Endothelial cell of umbilical vein (primary cell): ENCODE measurements at regions not wholly inside any gene's neighbourhood (a gene's known extent, or its start where the extent isn't known, plus 50 kb on each side); places are given as distances from the start of the nearest gene placed in this dataset.

Experiments used
- BruUV-seq: library from RNA; stranded (reverse); fragments of 400-500 nt; replicated peaks from 2 replicates; lab custom pipeline; 2021; lab: Mats Ljungman, UMichigan
- CTCF ChIA-PET: fragments of 300-600, 350-600 bp; sonication (Branson Sonifier 250); formaldehyde crosslinking; loops from one replicate; lab custom pipeline; 2021; ENCODE audit warnings: antibody characterized with exemption, inconsistent platforms; lab: Charles Lee
- POLR2A ChIA-PET: fragments of 300-600, 350-600 bp; sonication (Branson Sonifier 250); formaldehyde crosslinking; loops from one replicate; lab custom pipeline; 2021; ENCODE audit warnings: antibody characterized with exemption, inconsistent platforms; lab: Charles Lee
- DNase-seq: peaks from one replicate; pipeline ENCODE4 v3.0.0-alpha.2; 2011; ENCODE audit warnings: low read depth, low spot score
- FAIRE-seq: peaks from 2 replicates; lab custom pipeline; 2011; peaks lifted over from hg19 to GRCh38; lab: Jason Lieb, UNC
- H2AFZ ChIP-seq: 2 replicates; pipeline ENCODE4 v1.6.0; 2012; ENCODE audit warnings: low read depth, low read length, control low read depth, inconsistent platforms
- H3K27ac ChIP-seq: 2 replicates; pipeline ENCODE4 v1.5.1; 2011; ENCODE audit warnings: low read depth, mild to moderate bottlenecking, control low read depth, low read length, moderate library complexity; ENCODE audit not compliant: insufficient read depth
- H3K27me3 ChIP-seq, 2 experiments: 2 replicates each; pipeline versions ENCODE4 v1.6.0 to v1.6.1; 2011; ENCODE audit warnings: low read length in 2 of 2, mixed read lengths in 1 of 2; ENCODE audit not compliant: control insufficient read depth in 2 of 2, insufficient read depth in 2 of 2
- H3K36me3 ChIP-seq, 2 experiments: 2 replicates in 1 of 2; 3 replicates in 1 of 2; pipeline ENCODE4 v1.5.1; 2011; ENCODE audit warnings: low read length in 2 of 2, mild to moderate bottlenecking in 1 of 2, moderate library complexity in 1 of 2; ENCODE audit not compliant: control insufficient read depth in 2 of 2, insufficient read depth in 2 of 2; ENCODE audit errors: extremely low read depth in 1 of 2
- H3K4me1 ChIP-seq: 3 replicates; pipeline ENCODE4 v1.5.1; 2011; ENCODE audit warnings: mild to moderate bottlenecking, low read length; ENCODE audit not compliant: control insufficient read depth, insufficient read depth; ENCODE audit errors: extremely low read depth
- H3K4me2 ChIP-seq: 2 replicates; pipeline ENCODE4 v1.6.1; 2011; ENCODE audit warnings: low read length, control low read depth, mixed read lengths; ENCODE audit not compliant: insufficient read depth
- H3K4me3 ChIP-seq, 3 experiments: fragments of 200-600 bp in 1 of 3; sonication (generic), shearing (Covaris generic) in 1 of 3; replicated peaks in 1 of 3; 2 replicates each; pipeline ENCODE4 v1.5.1; 2011 to 2016; ENCODE audit warnings: control low read depth in 3 of 3, low read length in 3 of 3, mild to moderate bottlenecking in 2 of 3, inconsistent platforms in 1 of 3, low read depth in 1 of 3, moderate library complexity in 1 of 3; ENCODE audit not compliant: insufficient read depth in 1 of 3
- H3K79me2 ChIP-seq: 2 replicates; pipeline ENCODE4 v1.6.0; 2012; ENCODE audit warnings: low read length, inconsistent platforms; ENCODE audit not compliant: control insufficient read depth, insufficient read depth
- H3K9ac ChIP-seq: replicated peaks from 2 replicates; pipeline ENCODE3; 2011; ENCODE audit warnings: low read length, control low read depth; ENCODE audit not compliant: insufficient read depth; ENCODE audit errors: extremely low read depth
- H3K9me1 ChIP-seq: replicated peaks from 3 replicates; pipeline ENCODE4 v1.6.0; 2011; ENCODE audit warnings: mild to moderate bottlenecking, low read length; ENCODE audit not compliant: control insufficient read depth, insufficient read depth; ENCODE audit errors: extremely low read depth
- H3K9me3 ChIP-seq: replicated peaks from 2 replicates; pipeline ENCODE4 v1.5.1; 2012; ENCODE audit warnings: low read length, inconsistent platforms; ENCODE audit not compliant: control insufficient read depth, insufficient read depth
- H4K20me1 ChIP-seq: replicated peaks from 2 replicates; pipeline ENCODE3; 2011; ENCODE audit warnings: mild to moderate bottlenecking, low read length; ENCODE audit not compliant: control insufficient read depth, insufficient read depth; ENCODE audit errors: extremely low read depth
- CTCF ChIP-seq, 2 donors: IDR thresholded peaks; 1 replicate in 1 of 2; 2 replicates in 1 of 2; pipeline ENCODE4 v1.5.1; 2011; ENCODE audit warnings: low read length in 2 of 2, mild to moderate bottlenecking in 2 of 2, moderate library complexity in 2 of 2, control low read depth in 1 of 2, inconsistent platforms in 1 of 2, low read depth in 1 of 2; ENCODE audit not compliant: insufficient read depth in 1 of 2; ENCODE audit errors: extremely low read depth in 1 of 2
- EZH2 ChIP-seq: IDR thresholded peaks from 2 replicates; pipeline ENCODE4 v1.6.1; 2012; ENCODE audit warnings: borderline replicate concordance, low read depth, mild to moderate bottlenecking, moderate library complexity, low read length, inconsistent platforms; ENCODE audit not compliant: severe bottlenecking
- FOS ChIP-seq: IDR thresholded peaks from 2 replicates; pipeline ENCODE4 v1.6.1; 2011; ENCODE audit warnings: mild to moderate bottlenecking, low read length, moderate library complexity, borderline replicate concordance; ENCODE audit not compliant: insufficient read depth
- GATA2 ChIP-seq: IDR thresholded peaks from 2 replicates; pipeline ENCODE4 v1.7.0; 2011; ENCODE audit warnings: low read depth, mild to moderate bottlenecking, moderate library complexity, mixed read lengths, low read length; ENCODE audit not compliant: insufficient read length, insufficient read depth
- JUN ChIP-seq: IDR thresholded peaks from 2 replicates; pipeline ENCODE4 v1.6.1; 2011; ENCODE audit warnings: borderline replicate concordance, low read depth; ENCODE audit not compliant: insufficient read length, insufficient read depth
- MAX ChIP-seq: IDR thresholded peaks from 2 replicates; pipeline ENCODE4 v1.6.1; 2011; ENCODE audit not compliant: insufficient read depth, insufficient read length
- MYC ChIP-seq: IDR thresholded peaks from one replicate; pipeline ENCODE4 v1.6.1; 2011; ENCODE audit warnings: mild to moderate bottlenecking, low read depth, low read length
- POLR2A ChIP-seq: IDR thresholded peaks from 2 replicates; pipeline ENCODE4 v1.6.1; 2012; ENCODE audit warnings: low read depth, mild to moderate bottlenecking, control low read depth, low read length
- POLR2AphosphoS5 ChIP-seq: IDR thresholded peaks from 2 replicates; pipeline ENCODE4 v1.6.1; 2012; ENCODE audit warnings: low read depth, mild to moderate bottlenecking, control low read depth, low read length, moderate library complexity; ENCODE audit not compliant: insufficient read depth
- dilution Hi-C: fragments of 300-500 bp; cut with MboI; formaldehyde crosslinking; loops from one replicate; pipeline ENCODE4 v1.15.0; 2019; ENCODE audit warnings: low sequenced_read_pairs; ENCODE audit not compliant: extremely low pct_ligation_motif_present
- intact Hi-C: fragments of 100-400 bp; cut with micrococcal nuclease; formaldehyde crosslinking; loops from one replicate; pipeline ENCODE4 v1.10.0; 2022

GRCh38 chr1:69455718-69456117 lies 112.0 kb upstream of the LRRC7 start:
- Histone ChIP-seq H3K9me1 (no peaks in the 10 kb centered on the region), H3K4me1 (no peaks in the 10 kb centered on the region), H2AFZ (no peak overlapping the region), H3K9me3 (no peaks in the 10 kb centered on the region), H4K20me1 (no peaks in the 10 kb centered on the region), H3K27ac (no peak overlapping the region), H3K27me3 (no peaks in the 10 kb centered on the region), H3K9ac (no peak overlapping the region), H3K4me2 (no peak overlapping the region), H3K79me2 (no peaks in the 10 kb centered on the region), H3K36me3 (no peaks in the 10 kb centered on the region), H3K4me3 (no peak overlapping the region)
- no TSS peak for BruUV-seq
- ChIA-PET POLR2A (no interaction called here), CTCF (no interaction called here)
- FAIRE-seq, result no peak
- DNase-seq, result no peak
- intact Hi-C loops, result no loop called here
- dilution Hi-C loops, result no loop called here
- TF ChIP-seq MAX (no peak), EZH2 (no peak), POLR2A (no peak), FOS (no peak)

GRCh38 chr1:69459244-69459643 lies 108.5 kb upstream of the LRRC7 start:
- H3K27me3 ChIP-seq, result no peaks in the 10 kb centered on the region
- H3K79me2 ChIP-seq, result no peaks in the 10 kb centered on the region
- ChIA-PET CTCF (no interaction called here), POLR2A (no interaction called here)
- TF ChIP-seq MYC (no peak), POLR2AphosphoS5 (no peak), EZH2 (no peak), POLR2A (no peak), FOS (no peak), MAX (no peak), GATA2 (no peak), JUN (no peak), CTCF (IDR thresholded peaks at IDR 0.05; ENCODE audit: extremely low read depth in 1 of 2, insufficient read depth in 1 of 2, low read depth in 1 of 2, low read length in 2 of 2) (no peak)
- DNase-seq (no peak), FAIRE-seq (no peak)
- H4K20me1 ChIP-seq, result no peaks in the 10 kb centered on the region
- H3K9me1 ChIP-seq, result no peaks in the 10 kb centered on the region
- no peaks in the 10 kb centered on the region for H3K9me3 ChIP-seq
- no peaks in the 10 kb centered on the region for H3K36me3 ChIP-seq
- no TSS peak for BruUV-seq
- no peak overlapping the region for H3K27ac ChIP-seq
- no peak overlapping the region for H3K4me2 ChIP-seq
- no peak overlapping the region for H3K4me3 ChIP-seq
- dilution Hi-C loops (no loop called here), intact Hi-C loops (no loop called here)
- no peak overlapping the region for H3K9ac ChIP-seq
- no peak overlapping the region for H2AFZ ChIP-seq
- no peaks in the 10 kb centered on the region for H3K4me1 ChIP-seq
